HG03108 (cell line): ENCODE measurements at regions not wholly inside any gene's neighbourhood (a gene's known extent, or its start where the extent isn't known, plus 50 kb on each side); places are given as distances from the start of the nearest gene placed in this dataset.

Experiments
- ATAC-seq: cut with Tn5 transposase; IDR thresholded peaks from one replicate; pipeline ENCODE4 v1.9.1; 2021; ENCODE audit warnings: moderate library complexity; ENCODE audit not compliant: unreplicated experiment

GRCh38 chr18:27649621-27650020 lies 464.5 kb upstream of the CHST9 start:
- ATAC-seq, result no peak

GRCh38 chr18:27645929-27646328 lies 460.8 kb upstream of the CHST9 start:
- no peak for ATAC-seq

- no peak for ATAC-seq
Observed at GRCh38 chr18:27636576-27637085, 451.5 kb upstream of the CHST9 start.

GRCh38 chr18:27632706-27633105 lies 447.6 kb upstream of the CHST9 start:
- ATAC-seq, result no peak

- no peak for ATAC-seq
Observed at GRCh38 chr18:27627927-27628326, 442.8 kb upstream of the CHST9 start.

GRCh38 chr18:27621236-27621890 lies 436.3 kb upstream of the CHST9 start:
- ATAC-seq, result no peak

- ATAC-seq, result no peak
Observed at GRCh38 chr18:27619906-27620305, 434.8 kb upstream of the CHST9 start.

GRCh38 chr18:27619090-27619772 lies 434.1 kb upstream of the CHST9 start:
- no peak for ATAC-seq

- ATAC-seq, result no peak
Observed at GRCh38 chr18:27616324-27616723, 431.2 kb upstream of the CHST9 start.

GRCh38 chr18:27614951-27615844 lies 430.1 kb upstream of the CHST9 start:
- no peak for ATAC-seq

- ATAC-seq, result no peak
Observed at GRCh38 chr18:27609221-27609620, 424.1 kb upstream of the CHST9 start.

GRCh38 chr18:27608742-27609141 lies 423.6 kb upstream of the CHST9 start:
- no peak for ATAC-seq

- ATAC-seq, result no peak
Observed at GRCh38 chr18:27608174-27608573, 423.1 kb upstream of the CHST9 start.

GRCh38 chr18:27606741-27607140 lies 421.6 kb upstream of the CHST9 start:
- ATAC-seq, result no peak

- ATAC-seq, result peak; percentile 73
Observed at GRCh38 chr18:27605107-27605834, 420.2 kb upstream of the CHST9 start.

- ATAC-seq, result no peak
Observed at GRCh38 chr18:27604583-27604982, 419.5 kb upstream of the CHST9 start.

GRCh38 chr18:27602092-27602491 lies 417.0 kb upstream of the CHST9 start:
- no peak for ATAC-seq

GRCh38 chr18:27600245-27600644 lies 415.1 kb upstream of the CHST9 start:
- no peak for ATAC-seq

- no peak for ATAC-seq
Observed at GRCh38 chr18:27599202-27599829, 414.2 kb upstream of the CHST9 start.

GRCh38 chr18:27595113-27595838 lies 410.2 kb upstream of the CHST9 start:
- no peak for ATAC-seq
